ENCODE measurements at regions not wholly inside any gene's neighbourhood (a gene's known extent, or its start where the extent isn't known, plus 50 kb on each side); places are given as distances from the start of the nearest gene placed in this dataset.

- intact Hi-C loops (cut with micrococcal nuclease): loop anchor here (10.0 kb wide), 1 partner anchor 273 kb away; no protein-coding TSS in a partner anchor
- Histone ChIP-seq H3K36me3 (no peaks in the 10 kb centered on the region), H3K4me3 (no peak overlapping the region), H3K4me1 (peaks cover 61% of the 10 kb centered on the region), H3K9me3 (replicated peaks) (no peaks in the 10 kb centered on the region), H3K27me3 (ENCODE audit: low read depth) (no peaks in the 10 kb centered on the region), H3K27ac (replicated peaks) (peak overlapping the region; percentile 91)
- no peak for DNase-seq
- no peak for TF ChIP-seq CTCF (IDR thresholded peaks at IDR 0.05; ENCODE audit: borderline replicate concordance)
These were observed 293.2 kb downstream of the QKI start for GRCh38 chr6:163707387-163708355.

- no peak overlapping the region for H3K4me3 ChIP-seq
- H3K27me3 ChIP-seq (ENCODE audit: low read depth): no peaks in the 10 kb centered on the region
- intact Hi-C loops (cut with micrococcal nuclease): loop anchor here (10.0 kb wide), 1 partner anchor 272 kb away; no protein-coding TSS in a partner anchor
- DNase-seq: no peak
- H3K36me3 ChIP-seq: no peaks in the 10 kb centered on the region
- no peaks in the 10 kb centered on the region for H3K9me3 ChIP-seq (replicated peaks)
- no peak for TF ChIP-seq CTCF (IDR thresholded peaks at IDR 0.05; ENCODE audit: borderline replicate concordance)
- H3K4me1 ChIP-seq: peaks cover 59% of the 10 kb centered on the region
- H3K27ac ChIP-seq (replicated peaks): peak overlapping the region; percentile 91
These were observed 292.1 kb downstream of the QKI start for GRCh38 chr6:163706500-163707087.

- H3K27me3 ChIP-seq (ENCODE audit: low read depth): no peaks in the 10 kb centered on the region
- TF ChIP-seq CTCF (IDR thresholded peaks at IDR 0.05; ENCODE audit: borderline replicate concordance): no peak
- no peak for DNase-seq
- no peak overlapping the region for H3K4me3 ChIP-seq
- no peak overlapping the region for H3K27ac ChIP-seq (replicated peaks)
- intact Hi-C loops (cut with micrococcal nuclease): loop anchor here (10.0 kb wide), 1 partner anchor 271 kb away; no protein-coding TSS in a partner anchor
- peaks cover 59% of the 10 kb centered on the region for H3K4me1 ChIP-seq
- no peaks in the 10 kb centered on the region for H3K36me3 ChIP-seq
- no peaks in the 10 kb centered on the region for H3K9me3 ChIP-seq (replicated peaks)
These were observed 291.4 kb downstream of the QKI start for GRCh38 chr6:163705923-163706322.

GRCh38 chr6:163702736-163703135 is 288.2 kb downstream of the QKI start:
- peak overlapping the region; percentile 68 for H3K27ac ChIP-seq (replicated peaks)
- no peak for DNase-seq
- H3K36me3 ChIP-seq: no peaks in the 10 kb centered on the region
- no peak for TF ChIP-seq CTCF (IDR thresholded peaks at IDR 0.05; ENCODE audit: borderline replicate concordance)
- peaks cover 28% of the 10 kb centered on the region for H3K4me1 ChIP-seq
- intact Hi-C loops (cut with micrococcal nuclease): loop anchor here (10.0 kb wide), 1 partner anchor 268 kb away; no protein-coding TSS in a partner anchor
- H3K4me3 ChIP-seq: no peak overlapping the region
- H3K27me3 ChIP-seq (ENCODE audit: low read depth): no peaks in the 10 kb centered on the region
- no peaks in the 10 kb centered on the region for H3K9me3 ChIP-seq (replicated peaks)

- H3K36me3 ChIP-seq: no peaks in the 10 kb centered on the region
- no peaks in the 10 kb centered on the region for H3K27me3 ChIP-seq (ENCODE audit: low read depth)
- H3K4me1 ChIP-seq: peaks cover 19% of the 10 kb centered on the region
- peak overlapping the region; percentile 68 for H3K27ac ChIP-seq (replicated peaks)
- intact Hi-C loops (cut with micrococcal nuclease): loop anchor here (10.0 kb wide), 1 partner anchor 267 kb away; no protein-coding TSS in a partner anchor
- TF ChIP-seq CTCF (IDR thresholded peaks at IDR 0.05; ENCODE audit: borderline replicate concordance): no peak
- H3K4me3 ChIP-seq: no peak overlapping the region
- no peak for DNase-seq
- no peaks in the 10 kb centered on the region for H3K9me3 ChIP-seq (replicated peaks)
These were observed 287.2 kb downstream of the QKI start for GRCh38 chr6:163701762-163702161.

Data from left ventricle myocardium inferior (tissue), 1 donor.